GM12878 (cell line): ENCODE measurements at regions not wholly inside any gene's neighbourhood (a gene's known extent, or its start where the extent isn't known, plus 50 kb on each side); places are given as distances from the start of the nearest gene placed in this dataset.

Source experiments
- BHLHE40 ChIP-seq, 2 experiments: fragments of 450-650 bp in 1 of 2; IDR thresholded peaks; 2 replicates each; pipeline ENCODE4 v1.6.1; 2011 to 2017; ENCODE audit warnings: low read depth in 2 of 2, borderline replicate concordance in 1 of 2, improper control_type of control experiment in 1 of 2, low read length in 1 of 2, mild to moderate bottlenecking in 1 of 2
- BRCA1 ChIP-seq: IDR thresholded peaks from 2 replicates; pipeline ENCODE4 v1.6.1; 2011; ENCODE audit warnings: low read depth, low read length, improper control_type of control experiment
- CTCF ChIP-seq, 3 experiments: IDR thresholded peaks in 2 of 3; conservative IDR thresholded peaks in 1 of 3; 2 replicates each; pipeline ENCODE4 v1.5.1; 2011; ENCODE audit warnings: low read depth in 3 of 3, low read length in 3 of 3, mild to moderate bottlenecking in 3 of 3, control low read depth in 2 of 3, moderate library complexity in 2 of 3, inconsistent platforms in 1 of 3, mixed read lengths in 1 of 3; ENCODE audit not compliant: control insufficient read depth in 2 of 3, insufficient read depth in 1 of 3; ENCODE audit errors: extremely low read depth in 1 of 3
- EP300 ChIP-seq, 2 experiments: fragments of 150-350 bp in 1 of 2; IDR thresholded peaks; 2 replicates each; pipeline ENCODE4 v1.6.1; 2011 to 2012; ENCODE audit warnings: low read depth in 2 of 2, low read length in 2 of 2, borderline replicate concordance in 1 of 2, improper control_type of control experiment in 1 of 2, inconsistent platforms in 1 of 2; ENCODE audit not compliant: control insufficient read depth in 1 of 2
- MXI1 ChIP-seq: fragments of 150-350 bp; IDR thresholded peaks from 2 replicates; pipeline ENCODE4 v1.6.1; 2011; ENCODE audit warnings: low read depth, mild to moderate bottlenecking, inconsistent platforms, low read length, improper control_type of control experiment
- NRF1 ChIP-seq: conservative IDR thresholded peaks from 2 replicates; pipeline ENCODE4 v1.6.1; 2011; ENCODE audit warnings: mild to moderate bottlenecking, low read depth, low read length, improper control_type of control experiment
- POLR2AphosphoS5 ChIP-seq: IDR thresholded peaks from 2 replicates; pipeline ENCODE4 v1.6.1; 2011; ENCODE audit warnings: mild to moderate bottlenecking, low read length, inconsistent platforms
- SMAD1 ChIP-seq: fragments of 450-650 bp; IDR thresholded peaks from 2 replicates; pipeline ENCODE4 v1.6.1; 2018; ENCODE audit warnings: mild to moderate bottlenecking, low read depth; ENCODE audit not compliant: partially characterized antibody
- USF2 ChIP-seq: IDR thresholded peaks from 2 replicates; pipeline ENCODE4 v1.6.1; 2011; ENCODE audit warnings: low read depth, low read length, improper control_type of control experiment, borderline replicate concordance
- YBX1 ChIP-seq: fragments of 450-650 bp; IDR thresholded peaks from 2 replicates; pipeline ENCODE4 v1.6.1; 2016; ENCODE audit warnings: antibody characterized with exemption

- TF ChIP-seq NRF1 (no peak), USF2 (no peak), BRCA1 (no peak), BHLHE40 (IDR thresholded peaks at IDR 0.05; ENCODE audit: borderline replicate concordance in 1 of 2, low read depth in 2 of 2, low read length in 1 of 2) (no peak), SMAD1 (no peak), YBX1 (no peak), CTCF (IDR thresholded peaks at IDR 0.05 in 2 of 3, conservative IDR thresholded peaks at IDR 0.05 in 1 of 3; ENCODE audit: control insufficient read depth in 2 of 3, extremely low read depth in 1 of 3, insufficient read depth in 1 of 3, low read depth in 3 of 3, low read length in 3 of 3) (no peak), MXI1 (no peak), POLR2AphosphoS5 (no peak), EP300 (IDR thresholded peaks at IDR 0.05; ENCODE audit: borderline replicate concordance in 1 of 2, control insufficient read depth in 1 of 2, low read depth in 2 of 2, low read length in 2 of 2) (no peak)
These were observed 552.7 kb downstream of the ZNF674 start for GRCh38 chrX:45992402-45993123.
